Mesothelial cell of epicardium (in vitro differentiated cells): ENCODE measurements at regions not wholly inside any gene's neighbourhood (a gene's known extent, or its start where the extent isn't known, plus 50 kb on each side); places are given as distances from the start of the nearest gene placed in this dataset.

ENCODE experiments used
- DNase-seq, 2 experiments: peaks; one replicate each; pipeline ENCODE4 v3.0.0; 2021; ENCODE audit warnings: low spot score in 2 of 2; ENCODE audit not compliant: unreplicated experiment in 2 of 2
- H3K27ac Mint-ChIP-seq: 2 replicates; pipeline ENCODE4 v1.8.0; 2021; ENCODE audit warnings: mixed read lengths
- H3K27me3 Mint-ChIP-seq: 2 replicates; pipeline ENCODE4 v1.8.0; 2021; ENCODE audit warnings: low read depth, mixed read lengths
- H3K36me3 Mint-ChIP-seq: 2 replicates; pipeline ENCODE4 v1.8.0; 2021; ENCODE audit warnings: mixed read lengths
- H3K4me1 Mint-ChIP-seq: 2 replicates; pipeline ENCODE4 v1.8.0; 2021; ENCODE audit warnings: mixed read lengths
- H3K4me3 Mint-ChIP-seq: 2 replicates; pipeline ENCODE4 v1.8.0; 2021; ENCODE audit warnings: mild to moderate bottlenecking, moderate library complexity, mixed read lengths
- H3K9me3 Mint-ChIP-seq: 2 replicates; pipeline ENCODE4 v1.8.0; 2021; ENCODE audit warnings: mixed read lengths
- TF ChIP-seq, protein P1 (sequence below): fragments of 200-600 bp; sonication (generic); IDR thresholded peaks from one replicate; pipeline ENCODE4 v1.5.0; 2021; ENCODE audit warnings: antibody characterized with exemption; ENCODE audit not compliant: unreplicated experiment

DNA sequence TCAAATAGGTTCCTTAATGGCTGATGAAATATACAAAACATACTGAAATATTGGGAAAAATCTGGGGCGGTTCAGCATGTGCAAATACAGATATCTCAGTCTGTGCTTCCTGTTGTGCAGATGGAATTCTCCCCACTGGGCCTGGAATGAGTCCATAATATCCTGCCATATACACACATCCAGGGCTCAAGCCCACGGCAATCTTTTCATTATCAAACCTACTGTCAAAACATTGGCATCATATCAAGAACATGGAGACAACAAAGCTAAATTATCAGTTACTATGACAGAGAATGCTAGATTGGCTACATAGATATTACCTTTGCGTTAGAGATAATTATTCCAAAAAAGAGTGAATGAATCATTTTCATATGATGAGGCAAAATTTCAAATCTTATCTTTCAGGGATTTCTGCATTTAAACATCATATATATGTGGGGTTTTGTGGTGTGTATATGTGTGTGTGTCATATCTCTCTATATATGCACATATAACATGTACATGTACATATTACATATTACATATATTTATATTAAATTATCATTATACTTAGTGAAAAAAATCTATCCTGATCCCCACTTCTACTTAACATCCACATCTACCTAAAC lies 713.3 kb downstream of the GBE1 start:
- no peaks in the 10 kb centered on the region for H3K9me3 Mint-ChIP-seq
- H3K36me3 Mint-ChIP-seq = no peaks in the 10 kb centered on the region
- peaks cover 2% of the 10 kb centered on the region for H3K27me3 Mint-ChIP-seq
- H3K27ac Mint-ChIP-seq = no peak overlapping the region
- TF ChIP-seq, protein P1, sequence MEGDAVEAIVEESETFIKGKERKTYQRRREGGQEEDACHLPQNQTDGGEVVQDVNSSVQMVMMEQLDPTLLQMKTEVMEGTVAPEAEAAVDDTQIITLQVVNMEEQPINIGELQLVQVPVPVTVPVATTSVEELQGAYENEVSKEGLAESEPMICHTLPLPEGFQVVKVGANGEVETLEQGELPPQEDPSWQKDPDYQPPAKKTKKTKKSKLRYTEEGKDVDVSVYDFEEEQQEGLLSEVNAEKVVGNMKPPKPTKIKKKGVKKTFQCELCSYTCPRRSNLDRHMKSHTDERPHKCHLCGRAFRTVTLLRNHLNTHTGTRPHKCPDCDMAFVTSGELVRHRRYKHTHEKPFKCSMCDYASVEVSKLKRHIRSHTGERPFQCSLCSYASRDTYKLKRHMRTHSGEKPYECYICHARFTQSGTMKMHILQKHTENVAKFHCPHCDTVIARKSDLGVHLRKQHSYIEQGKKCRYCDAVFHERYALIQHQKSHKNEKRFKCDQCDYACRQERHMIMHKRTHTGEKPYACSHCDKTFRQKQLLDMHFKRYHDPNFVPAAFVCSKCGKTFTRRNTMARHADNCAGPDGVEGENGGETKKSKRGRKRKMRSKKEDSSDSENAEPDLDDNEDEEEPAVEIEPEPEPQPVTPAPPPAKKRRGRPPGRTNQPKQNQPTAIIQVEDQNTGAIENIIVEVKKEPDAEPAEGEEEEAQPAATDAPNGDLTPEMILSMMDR = no peak
- no peak overlapping the region for H3K4me3 Mint-ChIP-seq
- no peak for DNase-seq
- H3K4me1 Mint-ChIP-seq = no peaks in the 10 kb centered on the region

DNA sequence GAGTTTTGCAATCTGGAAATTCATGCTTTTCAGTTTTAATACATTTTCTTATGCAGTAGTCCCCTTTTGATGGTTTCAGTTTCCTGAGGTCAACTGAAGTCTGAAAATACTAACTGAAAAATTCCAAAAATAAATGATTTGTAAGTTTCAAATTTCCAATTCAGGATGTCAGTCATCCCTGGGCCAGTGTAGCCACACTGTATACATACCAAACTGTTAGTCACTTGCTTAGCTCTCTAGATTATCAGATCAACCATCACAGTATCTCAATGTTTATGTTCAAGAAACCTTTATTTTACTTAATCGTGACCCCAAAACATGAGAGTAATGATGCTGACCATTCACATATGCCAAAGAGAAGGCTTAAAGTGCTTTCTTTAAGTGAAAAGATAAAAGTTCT lies 715.5 kb downstream of the GBE1 start:
- Mint-ChIP-seq H3K9me3 (no peaks in the 10 kb centered on the region), H3K27me3 (peaks cover 4% of the 10 kb centered on the region), H3K36me3 (no peaks in the 10 kb centered on the region), H3K27ac (no peak overlapping the region), H3K4me3 (no peak overlapping the region), H3K4me1 (no peaks in the 10 kb centered on the region)
- TF ChIP-seq, protein P1 = no peak
- DNase-seq = no peak

DNA sequence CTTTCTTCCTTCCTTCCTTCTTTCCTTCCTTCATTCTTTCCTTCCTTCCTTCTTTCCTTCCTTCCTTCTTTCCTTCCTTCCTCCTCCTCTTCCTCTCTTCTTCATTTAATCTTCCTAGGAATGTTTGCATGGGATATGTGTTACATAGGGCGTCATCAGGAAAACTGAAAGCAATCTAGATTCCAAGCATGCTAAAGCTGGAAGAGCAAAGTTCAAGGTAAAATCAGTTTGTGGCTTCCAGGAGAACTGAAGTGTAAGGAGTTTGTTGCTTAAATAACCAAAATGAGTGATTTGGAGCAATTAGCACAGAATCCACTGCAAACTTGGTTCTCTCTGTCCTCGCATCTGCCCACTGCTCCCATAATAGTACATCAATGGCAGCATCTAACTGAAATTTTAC lies 716.2 kb downstream of the GBE1 start:
- Mint-ChIP-seq H3K9me3 (no peaks in the 10 kb centered on the region), H3K27ac (no peak overlapping the region), H3K4me3 (no peak overlapping the region), H3K4me1 (no peaks in the 10 kb centered on the region), H3K36me3 (no peaks in the 10 kb centered on the region), H3K27me3 (peaks cover 4% of the 10 kb centered on the region)
- DNase-seq = no peak
- TF ChIP-seq, protein P1 = no peak

DNA sequence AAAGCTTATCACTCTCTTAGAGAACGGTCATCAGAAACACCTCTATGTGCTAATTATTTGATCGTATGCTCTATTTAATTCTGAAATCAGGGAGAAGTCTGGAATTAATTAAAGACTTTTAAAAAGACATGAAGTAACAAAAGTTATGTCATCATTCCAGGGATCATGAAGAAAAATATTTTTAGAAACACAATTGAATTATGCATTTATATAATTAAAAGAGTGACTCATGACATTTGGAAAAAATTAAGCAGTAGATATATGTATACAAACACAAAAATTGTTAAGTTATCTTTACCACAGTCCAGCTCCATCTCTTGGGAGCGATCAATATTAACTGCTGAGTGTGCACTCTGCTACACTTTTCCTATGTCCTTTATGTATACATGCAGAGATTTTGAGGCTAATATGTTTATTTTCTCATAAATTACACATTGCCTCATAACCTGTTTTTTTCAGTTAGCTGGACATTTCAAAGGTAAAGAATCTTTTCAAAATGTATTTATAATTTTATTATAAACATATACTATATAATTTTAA lies 717.7 kb downstream of the GBE1 start:
- TF ChIP-seq, protein P1 = no peak
- Mint-ChIP-seq H3K9me3 (no peaks in the 10 kb centered on the region), H3K4me1 (no peaks in the 10 kb centered on the region), H3K36me3 (no peaks in the 10 kb centered on the region), H3K27ac (no peak overlapping the region), H3K27me3 (peaks cover 4% of the 10 kb centered on the region), H3K4me3 (no peak overlapping the region)
- no peak for DNase-seq

DNA sequence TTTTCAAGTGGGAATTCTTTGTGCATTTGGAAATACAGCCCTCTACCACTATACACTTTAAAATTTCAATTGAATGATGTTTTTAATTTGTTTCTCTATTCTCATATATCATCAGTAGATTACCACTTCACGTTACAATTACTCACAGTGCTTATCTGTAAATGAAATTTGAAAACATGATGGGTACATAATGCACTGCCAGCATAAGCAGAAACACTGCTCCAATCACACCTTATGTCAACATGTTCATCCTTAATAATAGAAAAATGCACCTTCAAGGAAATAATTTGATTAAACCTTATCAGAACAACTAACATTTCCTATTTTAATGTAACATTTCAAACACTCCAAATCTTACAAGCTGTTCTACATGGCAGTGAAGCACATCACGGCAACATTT lies 718.4 kb downstream of the GBE1 start:
- Mint-ChIP-seq H3K9me3 (no peaks in the 10 kb centered on the region), H3K27ac (no peak overlapping the region), H3K36me3 (no peaks in the 10 kb centered on the region), H3K27me3 (peaks cover 4% of the 10 kb centered on the region), H3K4me1 (no peaks in the 10 kb centered on the region), H3K4me3 (no peak overlapping the region)
- DNase-seq = no peak
- TF ChIP-seq, protein P1 = no peak
